NCI-H82 treated with DMSO at 0.1 percent for 48 hours (cell line): ENCODE measurements at regions not wholly inside any gene's neighbourhood (a gene's known extent, or its start where the extent isn't known, plus 50 kb on each side); places are given as distances from the start of the nearest gene placed in this dataset.
"Not testable (repeated sequence)": the region's sequence is repeated elsewhere in the genome, so short reads cannot be mapped to it uniquely, and the experiment has no call there.

Experiments
- DNase-seq: peaks from one replicate; lab custom pipeline; 2025; ENCODE audit not compliant: unreplicated experiment; lab: John Stamatoyannopoulos, UW

GRCh38 chr15:98085003-98085639 is 124.6 kb downstream of the ARRDC4 start:
- no peak for DNase-seq

GRCh38 chr15:98088307-98088945 is 127.9 kb downstream of the ARRDC4 start:
- DNase-seq = not testable (repeated sequence)

DNA sequence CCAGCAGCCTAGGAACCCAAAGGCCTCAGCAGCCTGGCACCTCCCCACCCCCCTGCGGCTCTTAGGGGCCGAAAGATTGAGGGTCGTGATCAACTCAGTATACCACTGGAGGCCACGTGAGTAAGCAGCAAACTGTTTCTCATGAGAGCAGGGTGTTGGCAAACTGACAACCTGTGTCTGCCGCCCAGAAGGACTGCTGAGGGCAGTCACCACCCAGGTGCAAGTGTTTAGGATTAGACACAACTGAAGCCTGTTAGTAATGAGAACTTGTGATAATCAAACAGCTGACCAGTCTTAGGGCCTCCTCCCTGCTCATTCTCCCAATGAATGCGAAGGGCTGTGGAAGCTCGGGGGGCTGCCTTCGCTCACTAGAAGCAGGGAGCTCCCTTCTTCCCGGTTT is 128.8 kb downstream of the ARRDC4 start:
- DNase-seq = not testable (repeated sequence)

- DNase-seq = not testable (repeated sequence)
Measured at GRCh38 chr15:98097986-98098385, 137.5 kb downstream of the ARRDC4 start.

GRCh38 chr15:98100606-98101005 is 140.1 kb downstream of the ARRDC4 start:
- DNase-seq = peak; percentile 34

DNA sequence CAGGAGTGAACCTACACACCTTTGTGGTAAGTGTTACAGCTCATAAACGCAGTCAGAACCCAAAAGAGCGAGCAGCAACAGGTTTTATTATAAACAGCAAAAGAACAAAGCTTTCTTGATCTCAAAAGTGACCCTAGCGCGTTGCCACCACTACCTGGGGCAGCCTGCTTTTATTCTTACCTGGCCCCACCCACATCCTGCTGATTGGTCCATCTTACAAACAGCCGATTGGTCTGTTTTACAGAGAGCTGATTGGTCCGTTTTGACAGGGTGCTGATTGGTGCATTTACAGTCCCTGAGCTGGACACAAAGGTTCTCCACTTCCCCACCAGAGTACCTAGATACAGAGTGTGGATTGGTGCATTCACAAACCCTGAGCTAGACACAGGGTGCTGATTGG is 143.1 kb downstream of the ARRDC4 start:
- no peak for DNase-seq

GRCh38 chr15:98104386-98105151 is 144.1 kb downstream of the ARRDC4 start:
- not testable (repeated sequence) for DNase-seq

- DNase-seq = peak; percentile 43
Measured at GRCh38 chr15:98106615-98107194, 146.2 kb downstream of the ARRDC4 start.

DNA sequence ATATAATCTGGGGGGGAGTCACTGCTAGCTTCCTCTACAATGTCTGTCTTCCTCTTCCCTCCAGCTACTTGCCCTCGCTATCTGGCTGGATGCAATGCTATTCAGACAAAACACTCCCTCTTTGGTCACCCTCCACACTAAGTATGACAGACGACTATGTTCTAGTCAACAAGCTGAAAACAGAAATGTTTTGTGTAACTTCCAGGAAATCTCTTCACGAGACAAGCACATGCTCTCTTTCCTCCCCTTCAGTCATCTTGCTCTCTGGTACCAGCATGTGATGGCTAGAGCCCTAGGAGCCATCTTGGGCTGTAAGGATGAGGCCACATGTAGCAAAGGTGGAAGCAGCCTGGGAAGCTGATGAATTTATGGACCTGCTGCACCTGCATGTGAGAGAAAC is 151.3 kb downstream of the ARRDC4 start:
- DNase-seq = no peak

- no peak for DNase-seq
Measured at GRCh38 chr15:98113327-98113726, 152.8 kb downstream of the ARRDC4 start.

DNA sequence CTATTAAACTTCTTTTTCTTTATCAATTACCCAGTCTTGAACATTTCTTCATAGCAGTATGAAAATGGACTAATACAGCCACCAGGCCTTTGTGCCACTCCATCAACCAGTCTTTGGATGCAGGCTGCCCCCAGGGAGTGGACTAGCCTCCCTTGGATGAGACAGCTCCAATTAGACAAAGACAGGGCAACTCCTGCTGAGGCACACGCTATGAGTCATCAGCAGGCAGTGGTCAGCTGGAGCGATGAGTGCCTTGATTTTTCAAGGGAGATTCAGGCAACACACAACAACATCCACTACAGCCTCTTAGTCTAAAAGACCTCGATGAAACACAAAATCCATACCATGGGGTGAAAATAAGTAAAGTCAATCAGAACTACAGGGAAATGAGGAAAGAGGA is 160.1 kb downstream of the ARRDC4 start:
- no peak for DNase-seq

GRCh38 chr15:98121536-98121935 is 161.0 kb downstream of the ARRDC4 start:
- DNase-seq = no peak

DNA sequence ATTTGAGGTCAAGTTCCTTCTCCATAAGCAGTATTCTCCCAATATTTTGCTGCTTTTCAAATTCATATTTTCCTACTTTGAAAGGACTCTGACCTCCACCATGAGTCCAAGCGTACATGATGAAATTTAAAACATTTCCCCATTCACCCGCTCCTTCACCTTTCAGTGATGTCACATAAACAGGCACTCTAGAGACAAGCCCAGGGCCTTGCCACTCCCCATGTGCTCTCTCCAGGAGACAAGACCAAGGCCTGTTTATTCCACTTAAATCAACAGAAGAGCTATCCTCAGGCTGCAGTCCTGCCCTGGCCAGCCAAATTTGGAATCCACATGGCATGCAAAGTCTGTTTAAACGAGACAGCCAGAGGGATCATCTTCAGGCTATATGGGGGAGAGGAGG is 161.5 kb downstream of the ARRDC4 start:
- no peak for DNase-seq

GRCh38 chr15:98123297-98123696 is 162.8 kb downstream of the ARRDC4 start:
- no peak for DNase-seq

GRCh38 chr15:98123834-98124233 is 163.3 kb downstream of the ARRDC4 start:
- DNase-seq = no peak

DNA sequence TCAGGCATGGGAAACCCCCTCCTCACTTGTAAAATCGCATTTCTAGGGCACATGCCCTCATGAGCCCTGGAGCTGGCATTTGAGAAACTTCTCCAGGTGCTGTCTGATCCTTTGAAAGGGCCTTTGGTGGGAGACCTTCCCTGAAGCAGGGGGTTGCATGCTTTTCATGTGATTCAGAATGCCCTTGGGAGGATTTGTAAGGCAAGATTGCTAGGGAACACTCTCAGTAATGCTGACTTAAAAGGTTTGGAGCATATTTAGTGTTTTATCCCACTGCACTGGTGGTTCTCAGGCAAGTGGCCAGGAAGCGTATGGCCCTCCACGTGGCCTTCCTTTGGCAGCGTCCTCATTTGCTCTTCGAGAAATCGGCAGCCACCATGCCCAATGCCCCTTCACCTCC is 164.1 kb downstream of the ARRDC4 start:
- DNase-seq = no peak

GRCh38 chr15:98126326-98127085 is 166.0 kb downstream of the ARRDC4 start:
- DNase-seq = no peak

DNA sequence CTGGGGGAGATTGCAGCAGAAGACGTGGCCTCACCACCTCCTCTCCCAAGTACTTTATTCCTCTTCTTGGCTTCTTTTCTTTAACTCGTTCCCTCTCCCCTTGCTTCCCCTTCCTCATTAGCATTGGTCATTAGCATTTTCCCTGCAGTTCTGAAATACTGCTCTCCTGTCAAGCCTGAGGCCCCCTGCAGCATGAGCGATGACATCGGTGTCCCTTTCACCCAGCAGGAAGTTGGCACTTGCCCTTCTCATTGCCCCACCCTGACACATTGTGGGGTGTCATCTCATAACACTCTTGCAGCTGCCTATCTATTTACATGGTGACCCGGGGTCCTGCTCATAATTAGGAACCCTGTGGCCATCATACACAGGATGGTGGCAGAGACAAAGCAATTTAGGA is 167.1 kb downstream of the ARRDC4 start:
- DNase-seq = no peak

DNA sequence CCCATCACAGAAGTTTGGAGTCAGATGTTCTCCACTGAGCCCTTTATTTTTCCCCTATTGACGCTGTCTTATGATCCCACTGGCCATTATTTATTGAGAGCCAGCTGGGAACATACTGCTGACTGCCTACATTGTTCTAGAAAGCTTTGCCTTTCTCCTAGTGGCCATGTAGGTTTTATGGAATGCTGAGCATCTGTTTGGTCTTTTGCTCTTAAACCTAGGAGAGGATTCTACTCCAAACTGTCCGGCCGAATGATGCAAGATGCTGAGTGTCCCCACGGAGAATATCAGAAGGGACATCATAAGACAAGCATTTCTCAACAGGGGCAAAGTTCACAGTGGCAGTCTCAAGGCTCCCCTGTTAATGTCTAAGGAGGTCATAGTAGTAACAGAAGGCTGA is 171.4 kb downstream of the ARRDC4 start:
- DNase-seq = no peak

GRCh38 chr15:98134905-98135304 is 174.4 kb downstream of the ARRDC4 start:
- DNase-seq = no peak

DNA sequence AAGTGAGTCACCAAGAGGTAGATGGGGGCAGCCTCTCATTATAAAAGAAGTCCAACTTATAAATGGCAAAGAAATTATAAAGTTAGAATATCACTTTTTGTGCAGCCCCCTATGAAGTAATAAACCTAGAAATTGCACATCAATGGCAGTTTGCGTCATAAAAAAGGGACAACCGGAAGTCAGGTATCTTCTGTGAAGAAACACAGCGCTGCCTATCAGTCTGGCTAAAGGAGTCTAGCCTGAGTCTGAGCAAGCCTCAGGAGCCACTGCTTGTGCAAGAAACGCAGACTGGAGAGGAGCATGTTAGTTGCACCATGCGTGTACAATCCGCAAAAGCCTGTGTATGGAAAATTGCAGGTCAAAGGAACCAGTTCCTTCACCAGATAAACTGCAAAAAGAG is 178.4 kb downstream of the ARRDC4 start:
- DNase-seq = no peak
